ENCODE measurements at regions not wholly inside any gene's neighbourhood (a gene's known extent, or its start where the extent isn't known, plus 50 kb on each side); places are given as distances from the start of the nearest gene placed in this dataset.

- DNase-seq (ENCODE audit: low read depth in 1 of 2, low spot score in 1 of 2): no peak
Observed at GRCh38 chr1:38297842-38298241, 251.2 kb upstream of the POU3F1 start.

GRCh38 chr1:38297246-38297645 is 250.7 kb upstream of the POU3F1 start:
- DNase-seq (ENCODE audit: low read depth in 1 of 2, low spot score in 1 of 2): no peak

GRCh38 chr1:38296047-38296446 is 249.5 kb upstream of the POU3F1 start:
- no peak for DNase-seq (ENCODE audit: low read depth in 1 of 2, low spot score in 1 of 2)

GRCh38 chr1:38293567-38293966 is 247.0 kb upstream of the POU3F1 start:
- no peak for DNase-seq (ENCODE audit: low read depth in 1 of 2, low spot score in 1 of 2)

- DNase-seq (ENCODE audit: low read depth in 1 of 2, low spot score in 1 of 2): no peak
Observed at GRCh38 chr1:38292969-38293368, 246.4 kb upstream of the POU3F1 start.

GRCh38 chr1:38291906-38292521 is 245.4 kb upstream of the POU3F1 start:
- no peak for DNase-seq (ENCODE audit: low read depth in 1 of 2, low spot score in 1 of 2)

GRCh38 chr1:38291336-38291735 is 244.7 kb upstream of the POU3F1 start:
- DNase-seq (ENCODE audit: low read depth in 1 of 2, low spot score in 1 of 2): no peak

GRCh38 chr1:38289034-38289433 is 242.4 kb upstream of the POU3F1 start:
- DNase-seq (ENCODE audit: low read depth in 1 of 2, low spot score in 1 of 2): no peak

- no peak for DNase-seq (ENCODE audit: low read depth in 1 of 2, low spot score in 1 of 2)
Observed at GRCh38 chr1:38287547-38287946, 241.0 kb upstream of the POU3F1 start.

GRCh38 chr1:38287036-38287435 is 240.4 kb upstream of the POU3F1 start:
- no peak for DNase-seq (ENCODE audit: low read depth in 1 of 2, low spot score in 1 of 2)

- DNase-seq (ENCODE audit: low read depth in 1 of 2, low spot score in 1 of 2): no peak
Observed at GRCh38 chr1:38285807-38286530, 239.4 kb upstream of the POU3F1 start.

GRCh38 chr1:38284953-38285352 is 238.4 kb upstream of the POU3F1 start:
- no peak for DNase-seq (ENCODE audit: low read depth in 1 of 2, low spot score in 1 of 2)

- no peak for DNase-seq (ENCODE audit: low read depth in 1 of 2, low spot score in 1 of 2)
Observed at GRCh38 chr1:38283696-38284470, 237.3 kb upstream of the POU3F1 start.

- no peak for DNase-seq (ENCODE audit: low read depth in 1 of 2, low spot score in 1 of 2)
Observed at GRCh38 chr1:38279148-38279547, 232.6 kb upstream of the POU3F1 start.

- no peak for DNase-seq (ENCODE audit: low read depth in 1 of 2, low spot score in 1 of 2)
Observed at GRCh38 chr1:38277646-38278045, 231.1 kb upstream of the POU3F1 start.

GRCh38 chr1:38275960-38276359 is 229.4 kb upstream of the POU3F1 start:
- DNase-seq (ENCODE audit: low read depth in 1 of 2, low spot score in 1 of 2): no peak

- no peak for DNase-seq (ENCODE audit: low read depth in 1 of 2, low spot score in 1 of 2)
Observed at GRCh38 chr1:38274974-38275373, 228.4 kb upstream of the POU3F1 start.

- DNase-seq (ENCODE audit: low read depth in 1 of 2, low spot score in 1 of 2): no peak
Observed at GRCh38 chr1:38273196-38273804, 226.7 kb upstream of the POU3F1 start.

GRCh38 chr1:38272515-38272914 is 225.9 kb upstream of the POU3F1 start:
- DNase-seq (ENCODE audit: low read depth in 1 of 2, low spot score in 1 of 2): no peak

GRCh38 chr1:38270849-38271633 is 224.4 kb upstream of the POU3F1 start:
- DNase-seq (ENCODE audit: low read depth in 1 of 2, low spot score in 1 of 2): no peak
